ENCODE measurements at regions not wholly inside any gene's neighbourhood (a gene's known extent, or its start where the extent isn't known, plus 50 kb on each side); places are given as distances from the start of the nearest gene placed in this dataset.

DNA sequence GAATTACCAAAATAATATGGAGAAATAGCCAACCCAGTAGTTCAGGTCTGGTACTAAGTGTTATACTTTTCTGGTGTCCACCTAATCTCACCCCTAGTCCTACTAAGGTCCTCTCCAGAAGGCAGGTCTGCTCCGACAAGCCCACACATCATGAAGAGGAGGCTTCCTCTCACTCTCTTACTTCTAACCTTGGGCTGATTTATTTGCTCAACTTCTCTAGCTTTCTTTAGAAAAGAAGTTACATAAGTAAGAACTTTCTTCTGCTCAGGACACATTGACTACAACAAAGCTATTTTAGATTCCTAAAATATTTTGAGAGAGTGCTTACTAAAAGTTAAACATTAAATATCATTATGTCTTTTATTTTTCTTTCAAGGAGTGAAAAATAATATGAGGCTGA, 329.7 kb upstream of the NREP start:
- H3K9me3 ChIP-seq: no peaks in the 10 kb centered on the region
- peaks cover 0 to 8% (median 0%) of the 10 kb centered on the region in 3 donors for H3K4me1 ChIP-seq
- no peaks in the 10 kb centered on the region for H3K36me3 ChIP-seq
- WGBS, 2 donors: 100% methylated on average over 1 of the region's 1 CpG
- TF ChIP-seq, protein P1, sequence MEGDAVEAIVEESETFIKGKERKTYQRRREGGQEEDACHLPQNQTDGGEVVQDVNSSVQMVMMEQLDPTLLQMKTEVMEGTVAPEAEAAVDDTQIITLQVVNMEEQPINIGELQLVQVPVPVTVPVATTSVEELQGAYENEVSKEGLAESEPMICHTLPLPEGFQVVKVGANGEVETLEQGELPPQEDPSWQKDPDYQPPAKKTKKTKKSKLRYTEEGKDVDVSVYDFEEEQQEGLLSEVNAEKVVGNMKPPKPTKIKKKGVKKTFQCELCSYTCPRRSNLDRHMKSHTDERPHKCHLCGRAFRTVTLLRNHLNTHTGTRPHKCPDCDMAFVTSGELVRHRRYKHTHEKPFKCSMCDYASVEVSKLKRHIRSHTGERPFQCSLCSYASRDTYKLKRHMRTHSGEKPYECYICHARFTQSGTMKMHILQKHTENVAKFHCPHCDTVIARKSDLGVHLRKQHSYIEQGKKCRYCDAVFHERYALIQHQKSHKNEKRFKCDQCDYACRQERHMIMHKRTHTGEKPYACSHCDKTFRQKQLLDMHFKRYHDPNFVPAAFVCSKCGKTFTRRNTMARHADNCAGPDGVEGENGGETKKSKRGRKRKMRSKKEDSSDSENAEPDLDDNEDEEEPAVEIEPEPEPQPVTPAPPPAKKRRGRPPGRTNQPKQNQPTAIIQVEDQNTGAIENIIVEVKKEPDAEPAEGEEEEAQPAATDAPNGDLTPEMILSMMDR (IDR thresholded peaks at IDR 0.05): no peak
- TF ChIP-seq POLR2A (IDR thresholded peaks at IDR 0.05): no peak
- no peak overlapping the region for H3K4me3 ChIP-seq
- intact Hi-C loops (cut with DNase I): no loop called here
- no peak overlapping the region for H3K27ac ChIP-seq
- DNase-seq: no peak
- H3K27me3 ChIP-seq: no peaks in the 10 kb centered on the region

DNA sequence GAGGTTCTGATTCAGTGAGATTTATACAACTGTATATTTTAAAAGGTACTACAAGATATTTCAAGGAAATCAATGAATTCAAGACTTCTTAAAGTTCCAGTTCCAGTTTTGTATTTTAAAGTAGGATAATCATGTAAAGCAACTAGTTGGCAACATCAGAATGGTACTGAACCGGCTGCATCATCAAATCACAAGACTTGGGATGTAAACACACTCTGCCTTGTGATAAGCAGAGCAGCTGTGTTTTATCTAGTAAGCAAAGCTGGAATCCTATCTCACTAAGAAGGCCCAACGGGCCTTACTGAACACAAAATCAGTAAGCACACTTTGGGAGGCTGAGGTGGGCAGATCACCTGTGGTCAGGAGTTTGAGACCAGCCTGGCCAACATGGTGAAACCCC, 327.2 kb upstream of the NREP start:
- Histone ChIP-seq H3K4me1 (no peaks in the 10 kb centered on the region), H3K9me3 (no peaks in the 10 kb centered on the region), H3K4me3 (no peak overlapping the region), H3K27me3 (no peaks in the 10 kb centered on the region), H3K27ac (no peak overlapping the region), H3K36me3 (no peaks in the 10 kb centered on the region)
- intact Hi-C loops (cut with DNase I): no loop called here
- DNase-seq: no peak
- WGBS, 2 donors: 48 to 65% methylated on average over 1 to 2 of the region's 2 CpGs
- TF ChIP-seq, protein P1 (IDR thresholded peaks at IDR 0.05): no peak
- TF ChIP-seq POLR2A (IDR thresholded peaks at IDR 0.05): no peak

GRCh38 chr5:112083623-112084022, 326.6 kb upstream of the NREP start:
- TF ChIP-seq POLR2A (IDR thresholded peaks at IDR 0.05): no peak
- TF ChIP-seq, protein P1 (IDR thresholded peaks at IDR 0.05): no peak
- no peaks in the 10 kb centered on the region for H3K36me3 ChIP-seq
- no peaks in the 10 kb centered on the region for H3K9me3 ChIP-seq
- H3K27me3 ChIP-seq: no peaks in the 10 kb centered on the region
- H3K27ac ChIP-seq: no peak overlapping the region
- H3K4me1 ChIP-seq: no peaks in the 10 kb centered on the region
- no peak for DNase-seq
- intact Hi-C loops (cut with DNase I): no loop called here
- WGBS, 2 donors: 71 to 78% methylated on average over 4 of the region's 4 CpGs
- H3K4me3 ChIP-seq: no peak overlapping the region

GRCh38 chr5:112077180-112077579, 320.2 kb upstream of the NREP start:
- H3K36me3 ChIP-seq: no peaks in the 10 kb centered on the region
- no peak for DNase-seq
- H3K27me3 ChIP-seq: no peaks in the 10 kb centered on the region
- no peak overlapping the region for H3K27ac ChIP-seq
- 87 to 93% methylated on average over 1 of the region's 1 CpG for WGBS, 2 donors
- H3K9me3 ChIP-seq: no peaks in the 10 kb centered on the region
- TF ChIP-seq POLR2A (IDR thresholded peaks at IDR 0.05): no peak
- TF ChIP-seq, protein P1 (IDR thresholded peaks at IDR 0.05): no peak
- no peak overlapping the region for H3K4me3 ChIP-seq
- no peaks in the 10 kb centered on the region for H3K4me1 ChIP-seq
- intact Hi-C loops (cut with DNase I): no loop called here

DNA sequence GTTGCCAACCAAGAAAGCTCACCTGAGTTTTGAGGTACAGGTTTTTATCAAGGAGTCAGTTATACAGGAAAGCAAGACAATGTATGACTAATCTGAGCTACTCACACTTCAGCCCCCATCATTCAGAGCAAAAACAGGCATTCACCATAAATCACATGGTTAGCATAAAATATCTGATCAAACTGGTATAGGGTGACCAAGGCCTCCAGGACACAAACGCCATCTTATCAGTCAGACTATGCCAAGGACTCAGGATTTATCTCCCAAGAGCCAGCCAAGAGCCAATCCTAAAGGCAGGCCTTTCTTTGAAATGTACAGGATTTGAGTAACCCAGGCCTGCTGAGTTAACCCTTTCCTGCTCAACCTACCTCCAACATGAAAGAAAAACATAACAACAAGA, 313.0 kb upstream of the NREP start:
- 71 to 91% methylated on average over 1 of the region's 1 CpG for WGBS, 2 donors
- Histone ChIP-seq H3K27ac (no peak overlapping the region), H3K4me1 (no peaks in the 10 kb centered on the region), H3K4me3 (no peak overlapping the region), H3K27me3 (no peaks in the 10 kb centered on the region), H3K9me3 (no peaks in the 10 kb centered on the region), H3K36me3 (no peaks in the 10 kb centered on the region)
- TF ChIP-seq, protein P1 (IDR thresholded peaks at IDR 0.05): no peak
- TF ChIP-seq POLR2A (IDR thresholded peaks at IDR 0.05): no peak
- no peak for DNase-seq
- intact Hi-C loops (cut with DNase I): no loop called here

Measured in esophagus squamous epithelium (tissue), 5 donors.